HG03432 (cell line): ENCODE measurements at regions not wholly inside any gene's neighbourhood (a gene's known extent, or its start where the extent isn't known, plus 50 kb on each side); places are given as distances from the start of the nearest gene placed in this dataset.
"Not testable (repeated sequence)": the region's sequence is repeated elsewhere in the genome, so short reads cannot be mapped to it uniquely, and the experiment has no call there.

Experiments
- ATAC-seq: cut with Tn5 transposase; IDR thresholded peaks from one replicate; pipeline ENCODE4 v1.9.1; 2021; ENCODE audit warnings: mild to moderate bottlenecking, moderate library complexity; ENCODE audit not compliant: unreplicated experiment

- not testable (repeated sequence) for ATAC-seq
These were observed 60.5 kb downstream of the AREG start for GRCh38 chr4:74505355-74505978.

- not testable (repeated sequence) for ATAC-seq
These were observed 64.4 kb downstream of the AREG start for GRCh38 chr4:74509363-74509762.

- ATAC-seq = no peak
These were observed 71.4 kb downstream of the AREG start for GRCh38 chr4:74516303-74516702.

GRCh38 chr4:74517996-74518395 is 73.1 kb downstream of the AREG start:
- no peak for ATAC-seq

GRCh38 chr4:74522251-74522991 is 77.5 kb downstream of the AREG start:
- ATAC-seq = no peak

GRCh38 chr4:74523096-74523495 is 78.2 kb downstream of the AREG start:
- no peak for ATAC-seq

- no peak for ATAC-seq
These were observed 80.0 kb downstream of the AREG start for GRCh38 chr4:74524985-74525384.

GRCh38 chr4:74527049-74527448 is 82.1 kb downstream of the AREG start:
- ATAC-seq = no peak

GRCh38 chr4:74528178-74528577 is 83.2 kb downstream of the AREG start:
- no peak for ATAC-seq

- no peak for ATAC-seq
These were observed 84.5 kb downstream of the AREG start for GRCh38 chr4:74529284-74530041.

GRCh38 chr4:74531963-74532794 is 87.2 kb downstream of the AREG start:
- peak; percentile 81 for ATAC-seq

- no peak for ATAC-seq
These were observed 89.2 kb downstream of the AREG start for GRCh38 chr4:74534121-74534520.

- no peak for ATAC-seq
These were observed 90.0 kb downstream of the AREG start for GRCh38 chr4:74534936-74535335.

GRCh38 chr4:74535512-74535911 is 90.6 kb downstream of the AREG start:
- no peak for ATAC-seq

- no peak for ATAC-seq
These were observed 91.6 kb downstream of the AREG start for GRCh38 chr4:74536557-74536956.

GRCh38 chr4:74537459-74537858 is 92.5 kb downstream of the AREG start:
- no peak for ATAC-seq

GRCh38 chr4:74539044-74539790 is 94.3 kb downstream of the AREG start:
- ATAC-seq = peak; percentile 40

GRCh38 chr4:74540193-74540592 is 95.3 kb downstream of the AREG start:
- no peak for ATAC-seq

- no peak for ATAC-seq
These were observed 96.7 kb downstream of the AREG start for GRCh38 chr4:74541667-74542066.

- ATAC-seq = peak; percentile 89
These were observed 98.4 kb downstream of the AREG start for GRCh38 chr4:74543231-74543781.
